Retinal pigment epithelial cell (primary cell): ENCODE measurements at regions not wholly inside any gene's neighbourhood (a gene's known extent, or its start where the extent isn't known, plus 50 kb on each side); places are given as distances from the start of the nearest gene placed in this dataset.

Experiments used
- DNase-seq: peaks from one replicate; pipeline ENCODE4 v3.0.0-alpha.2; 2010; ENCODE audit warnings: low read depth
- H3K4me3 ChIP-seq: 2 replicates; pipeline ENCODE4 v1.5.1; 2011; ENCODE audit warnings: mild to moderate bottlenecking, low read length, control low read depth, moderate library complexity
- CTCF ChIP-seq: conservative IDR thresholded peaks from 2 replicates; pipeline ENCODE4 v1.5.1; 2011; ENCODE audit warnings: low read depth, low read length, control low read depth, inconsistent platforms

DNA sequence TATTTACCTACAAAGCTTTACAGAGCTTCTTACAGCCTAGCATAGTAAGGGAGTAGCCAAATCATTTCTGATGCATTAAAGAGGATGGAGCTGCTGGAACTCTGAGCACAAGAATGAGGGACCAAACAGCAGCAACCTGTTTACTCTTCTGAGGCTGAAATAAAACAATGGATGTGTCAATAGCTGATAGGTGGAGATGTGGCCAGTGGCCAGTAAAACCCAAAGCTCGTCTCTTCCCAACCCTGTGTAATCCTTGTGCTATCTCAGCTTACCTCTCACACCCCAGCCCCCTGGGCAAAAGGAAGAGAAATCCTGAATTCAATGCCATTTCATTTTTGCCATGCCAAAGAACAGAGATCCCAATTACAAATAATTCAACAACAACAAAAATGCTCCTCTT lies 446.7 kb upstream of the SMIM31 start:
- no peak for TF ChIP-seq CTCF
- no peak for DNase-seq
- no peak overlapping the region for H3K4me3 ChIP-seq

DNA sequence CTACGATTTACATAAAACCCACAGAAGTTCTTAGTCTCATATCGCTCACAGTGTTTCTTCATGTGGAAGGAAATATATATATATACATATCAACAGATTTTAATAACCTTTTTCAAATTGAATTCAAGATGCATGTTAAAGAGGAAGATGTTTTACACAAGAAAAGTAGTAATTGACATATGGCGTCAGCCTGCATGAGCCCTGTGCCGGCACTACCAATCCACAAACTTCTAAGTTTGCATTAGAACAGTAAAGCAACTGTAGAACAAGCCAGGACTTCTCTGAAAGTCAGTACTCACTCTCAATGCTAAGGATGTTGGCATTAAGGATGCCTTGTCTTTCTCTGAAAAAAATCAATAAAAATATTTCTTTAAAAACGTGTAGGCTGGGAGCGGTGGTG lies 441.3 kb upstream of the SMIM31 start:
- H3K4me3 ChIP-seq, result no peak overlapping the region
- no peak for TF ChIP-seq CTCF
- DNase-seq, result no peak

GRCh38 chr4:164313853-164314252 lies 440.1 kb upstream of the SMIM31 start:
- TF ChIP-seq CTCF, result no peak

GRCh38 chr4:164318350-164318749 lies 435.6 kb upstream of the SMIM31 start:
- TF ChIP-seq CTCF, result no peak
- no peak overlapping the region for H3K4me3 ChIP-seq
- DNase-seq, result no peak

More at GRCh38 chr4:164313853-164314252, 440.1 kb upstream of the SMIM31 start:
- H3K4me3 ChIP-seq, result no peak overlapping the region
- DNase-seq, result no peak

DNA sequence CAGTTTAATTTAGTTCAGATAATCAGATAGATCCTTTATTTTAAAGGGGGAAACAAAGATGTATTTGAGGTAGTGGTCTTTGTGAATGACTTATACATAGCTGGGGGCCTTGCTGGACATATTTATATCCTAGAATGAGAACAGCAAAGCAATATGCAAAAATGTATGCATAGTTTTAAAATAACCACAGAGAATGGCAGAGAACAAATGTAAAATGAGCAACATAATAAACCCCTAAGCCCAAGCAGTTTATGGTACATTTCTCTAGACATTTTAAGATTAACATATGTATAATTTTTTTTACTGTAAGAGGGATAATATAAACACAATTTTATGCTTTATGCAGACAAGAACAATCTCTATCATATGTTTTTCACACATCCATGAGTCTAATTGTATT lies 434.2 kb upstream of the SMIM31 start:
- no peak for TF ChIP-seq CTCF
- no peak overlapping the region for H3K4me3 ChIP-seq
- no peak for DNase-seq

- no peak for DNase-seq
- TF ChIP-seq CTCF, result no peak
- H3K4me3 ChIP-seq, result no peak overlapping the region
These were observed 433.1 kb upstream of the SMIM31 start for GRCh38 chr4:164320847-164321246.

DNA sequence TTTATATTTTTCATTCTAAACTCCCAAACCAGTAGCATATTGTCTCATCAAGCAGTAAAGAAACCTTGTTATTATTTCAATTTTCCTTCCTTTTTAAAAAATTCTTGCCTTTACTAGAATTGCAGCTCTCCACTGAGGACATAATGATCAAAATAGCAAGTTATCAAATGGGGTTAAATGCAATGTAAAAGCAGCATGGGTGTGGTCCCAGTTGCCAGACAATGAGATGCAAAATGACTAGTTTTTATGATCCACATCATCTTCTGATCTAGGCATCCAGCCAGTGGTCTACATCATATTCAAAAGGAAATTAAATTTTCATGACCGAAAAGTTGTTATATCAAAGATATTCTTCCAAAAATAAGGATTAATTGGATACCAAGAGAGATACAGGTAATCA lies 427.9 kb upstream of the SMIM31 start:
- no peak for DNase-seq
- H3K4me3 ChIP-seq, result no peak overlapping the region
- no peak for TF ChIP-seq CTCF
